Astrocyte (in vitro differentiated cells and primary cell): ENCODE measurements at regions not wholly inside any gene's neighbourhood (a gene's known extent, or its start where the extent isn't known, plus 50 kb on each side); places are given as distances from the start of the nearest gene placed in this dataset.

ENCODE experiments used
- DNase-seq: peaks from one replicate; pipeline ENCODE4 v3.0.0-alpha.2; 2010; ENCODE audit warnings: low read depth
- FAIRE-seq: peaks from 2 replicates; lab custom pipeline; 2011; peaks lifted over from hg19 to GRCh38; lab: Jason Lieb, UNC
- H2AFZ ChIP-seq: 2 replicates; pipeline ENCODE4 v1.6.0; 2012; ENCODE audit warnings: low read depth, low read length, inconsistent platforms
- H3K27ac ChIP-seq: 2 replicates; pipeline ENCODE4 v1.5.1; 2011; ENCODE audit warnings: low read depth, low read length, inconsistent platforms
- H3K27me3 ChIP-seq: 2 replicates; pipeline ENCODE4 v1.6.0; 2011; ENCODE audit warnings: low read length, inconsistent platforms; ENCODE audit not compliant: insufficient read depth
- H3K36me3 ChIP-seq: 2 replicates; pipeline ENCODE4 v1.5.1; 2011; ENCODE audit warnings: low read length, inconsistent platforms; ENCODE audit not compliant: insufficient read depth
- H3K4me1 ChIP-seq: 2 replicates; pipeline ENCODE4 v1.5.1; 2011; ENCODE audit warnings: low read length, inconsistent platforms; ENCODE audit not compliant: insufficient read depth
- H3K4me2 ChIP-seq: 2 replicates; pipeline ENCODE4 v1.6.0; 2012; ENCODE audit warnings: low read length, inconsistent platforms
- H3K4me3 ChIP-seq: 2 replicates; pipeline ENCODE4 v1.5.1; 2011; ENCODE audit warnings: low read depth, mild to moderate bottlenecking, low read length, inconsistent platforms; ENCODE audit not compliant: insufficient read depth
- H3K79me2 ChIP-seq: 2 replicates; pipeline ENCODE4 v1.6.0; 2012; ENCODE audit warnings: mild to moderate bottlenecking, low read length, inconsistent platforms; ENCODE audit not compliant: insufficient read depth
- H3K9ac ChIP-seq: 2 replicates; pipeline ENCODE4 v1.6.0; 2012; ENCODE audit warnings: mild to moderate bottlenecking, low read length, inconsistent platforms
- H3K9me3 ChIP-seq: 2 replicates; pipeline ENCODE4 v1.5.1; 2012; ENCODE audit warnings: low read depth, mild to moderate bottlenecking, low read length, inconsistent platforms; ENCODE audit not compliant: insufficient read depth
- H4K20me1 ChIP-seq: 2 replicates; pipeline ENCODE4 v1.6.0; 2012; ENCODE audit warnings: low read length, inconsistent platforms; ENCODE audit not compliant: insufficient read depth
- H3K27ac Mint-ChIP-seq: one replicate; pipeline ENCODE4 v1.8.0; 2021; ENCODE audit warnings: mild to moderate bottlenecking, mixed read lengths; ENCODE audit not compliant: unreplicated experiment
- H3K27me3 Mint-ChIP-seq: one replicate; pipeline ENCODE4 v1.8.0; 2021; ENCODE audit warnings: low read depth, mixed read lengths; ENCODE audit not compliant: unreplicated experiment
- H3K36me3 Mint-ChIP-seq: one replicate; pipeline ENCODE4 v1.8.0; 2021; ENCODE audit warnings: low read depth, mixed read lengths; ENCODE audit not compliant: unreplicated experiment
- H3K4me1 Mint-ChIP-seq: one replicate; pipeline ENCODE4 v1.8.0; 2021; ENCODE audit warnings: low read depth, mixed read lengths; ENCODE audit not compliant: unreplicated experiment
- H3K4me3 Mint-ChIP-seq: one replicate; pipeline ENCODE4 v1.8.0; 2021; ENCODE audit warnings: mild to moderate bottlenecking, moderate library complexity, mixed read lengths; ENCODE audit not compliant: unreplicated experiment
- H3K9me3 Mint-ChIP-seq: one replicate; pipeline ENCODE4 v1.8.0; 2021; ENCODE audit warnings: mild to moderate bottlenecking, mixed read lengths; ENCODE audit not compliant: unreplicated experiment
- CTCF ChIP-seq: IDR thresholded peaks from 2 replicates; pipeline ENCODE4 v1.5.1; 2011; ENCODE audit warnings: low read depth, mild to moderate bottlenecking, inconsistent platforms, low read length, moderate library complexity; ENCODE audit not compliant: insufficient read depth
- EZH2 ChIP-seq: IDR thresholded peaks from 2 replicates; pipeline ENCODE4 v1.6.1; 2012; ENCODE audit warnings: mild to moderate bottlenecking, low read length, inconsistent platforms; ENCODE audit not compliant: insufficient read depth

- Histone ChIP-seq H3K27me3 (peaks cover 10% of the 10 kb centered on the region), H3K9ac (no peak overlapping the region), H3K79me2 (no peaks in the 10 kb centered on the region), H4K20me1 (no peaks in the 10 kb centered on the region), H2AFZ (no peak overlapping the region), H3K4me3 (no peak overlapping the region), H3K4me1 (no peaks in the 10 kb centered on the region), H3K27ac (no peak overlapping the region), H3K9me3 (no peaks in the 10 kb centered on the region), H3K4me2 (no peak overlapping the region), H3K36me3 (no peaks in the 10 kb centered on the region)
- Mint-ChIP-seq H3K36me3 (no peaks in the 10 kb centered on the region), H3K27me3 (no peaks in the 10 kb centered on the region), H3K4me3 (no peak overlapping the region), H3K27ac (no peak overlapping the region), H3K4me1 (peaks cover 16% of the 10 kb centered on the region), H3K9me3 (no peaks in the 10 kb centered on the region)
- TF ChIP-seq EZH2 (no peak), CTCF (no peak)
- no peak for FAIRE-seq
- no peak for DNase-seq
Observed at GRCh38 chr1:239717918-239718184, 331.5 kb downstream of the CHRM3 start.

GRCh38 chr1:239718571-239718970 lies 332.2 kb downstream of the CHRM3 start:
- Histone ChIP-seq H3K36me3 (no peaks in the 10 kb centered on the region), H3K4me3 (no peak overlapping the region), H3K27ac (no peak overlapping the region), H3K79me2 (no peaks in the 10 kb centered on the region), H3K27me3 (peaks cover 10% of the 10 kb centered on the region), H2AFZ (no peak overlapping the region), H3K9ac (no peak overlapping the region), H3K9me3 (no peaks in the 10 kb centered on the region), H3K4me2 (no peak overlapping the region), H3K4me1 (no peaks in the 10 kb centered on the region), H4K20me1 (no peaks in the 10 kb centered on the region)
- no peaks in the 10 kb centered on the region for H3K36me3 Mint-ChIP-seq
- no peaks in the 10 kb centered on the region for H3K27me3 Mint-ChIP-seq
- DNase-seq (no peak), FAIRE-seq (no peak)
- H3K27ac Mint-ChIP-seq: no peak overlapping the region
- H3K4me3 Mint-ChIP-seq: no peak overlapping the region
- TF ChIP-seq EZH2 (no peak), CTCF (no peak)
- no peaks in the 10 kb centered on the region for H3K9me3 Mint-ChIP-seq
- peaks cover 16% of the 10 kb centered on the region for H3K4me1 Mint-ChIP-seq

- Histone ChIP-seq H3K27ac (no peak overlapping the region), H2AFZ (no peak overlapping the region), H3K79me2 (no peaks in the 10 kb centered on the region), H3K36me3 (no peaks in the 10 kb centered on the region), H3K4me2 (no peak overlapping the region), H3K27me3 (peaks cover 10% of the 10 kb centered on the region), H4K20me1 (no peaks in the 10 kb centered on the region), H3K4me3 (no peak overlapping the region), H3K4me1 (no peaks in the 10 kb centered on the region), H3K9me3 (no peaks in the 10 kb centered on the region), H3K9ac (no peak overlapping the region)
- no peaks in the 10 kb centered on the region for H3K36me3 Mint-ChIP-seq
- H3K9me3 Mint-ChIP-seq: no peaks in the 10 kb centered on the region
- H3K4me3 Mint-ChIP-seq: no peak overlapping the region
- DNase-seq: no peak
- H3K27ac Mint-ChIP-seq: peak overlapping the region; percentile 42
- H3K27me3 Mint-ChIP-seq: no peaks in the 10 kb centered on the region
- FAIRE-seq: no peak
- no peak for TF ChIP-seq CTCF
- no peak for TF ChIP-seq EZH2
- peaks cover 16% of the 10 kb centered on the region for H3K4me1 Mint-ChIP-seq
Observed at GRCh38 chr1:239718997-239719628, 332.7 kb downstream of the CHRM3 start.
